ENCODE measurements at regions not wholly inside any gene's neighbourhood (a gene's known extent, or its start where the extent isn't known, plus 50 kb on each side); places are given as distances from the start of the nearest gene placed in this dataset.

GRCh38 chr13:105670179-105670990 is 865.1 kb downstream of the EFNB2 start:
- no peak for TF ChIP-seq POLR2A (IDR thresholded peaks at IDR 0.05; ENCODE audit: extremely low read depth, insufficient read length)
- no peak for TF ChIP-seq CTCF (IDR thresholded peaks at IDR 0.05; ENCODE audit: low read depth, low read length)
- no peak for TF ChIP-seq MYC (IDR thresholded peaks at IDR 0.05; ENCODE audit: low read depth, low read length)
- TF ChIP-seq MAX (IDR thresholded peaks at IDR 0.05; ENCODE audit: low read depth, low read length) = no peak

All from NB4 (cell line).